ENCODE measurements at regions not wholly inside any gene's neighbourhood (a gene's known extent, or its start where the extent isn't known, plus 50 kb on each side); places are given as distances from the start of the nearest gene placed in this dataset.
A peak's percentile ranks its signal among the peaks of the same experiment; 100 is the strongest.

- RAD21 ChIA-PET (ENCODE audit: low non-redundant PET in 1 of 2, low total read pairs in 2 of 2, uncharacterized antibody in 2 of 2, unreplicated experiment in 2 of 2) = no interaction called here
- no peaks in the 10 kb centered on the region for H3K9me2 ChIP-seq (ENCODE audit: insufficient read depth)
- no peak for DNase-seq (ENCODE audit: low read depth, low spot score)
Observed at GRCh38 chr15:100769975-100770340, 109.7 kb upstream of the ALDH1A3 start.

More at GRCh38 chr15:100769975-100770340, 109.7 kb upstream of the ALDH1A3 start:
- intact Hi-C loops (cut with micrococcal nuclease) = no loop called here
- POLR2A ChIA-PET = interaction anchor here (2.0 kb wide), 1 partner anchor 10 kb away, joined by 6 read pairs; no protein-coding TSS in a partner anchor
- no TSS peak for BruUV-seq (replicated peaks)
- Histone ChIP-seq H3K36me3 (ENCODE audit: control insufficient read depth in 1 of 2, insufficient read depth in 2 of 2, low read length in 2 of 2) (no peaks in the 10 kb centered on the region), H3K4me3 (replicated peaks in 1 of 2; ENCODE audit: low read depth in 1 of 2, low read length in 2 of 2) (no peak overlapping the region), H3K27ac (ENCODE audit: low read depth, low read length) (no peak overlapping the region), H3K9me3 (ENCODE audit: control insufficient read depth in 1 of 2, insufficient read depth in 1 of 2, low read depth in 1 of 2, low read length in 2 of 2) (no peaks in the 10 kb centered on the region), H3K9ac (ENCODE audit: low read length) (no peak overlapping the region), H3K4me2 (ENCODE audit: low read length) (no peak overlapping the region), H3K27me3 (ENCODE audit: insufficient read depth, low read length) (no peaks in the 10 kb centered on the region), H3K4me1 (ENCODE audit: control insufficient read depth in 1 of 2, insufficient read depth in 2 of 2, low read length in 2 of 2) (peaks cover 2 to 20% of the 10 kb centered on the region in 2 experiments; a peak in 3 of 4 replicates), H4K20me1 (ENCODE audit: insufficient read depth) (no peaks in the 10 kb centered on the region), H3K79me2 (ENCODE audit: insufficient read depth, low read length) (no peaks in the 10 kb centered on the region), H2AFZ (ENCODE audit: low read depth, low read length, poor library complexity, severe bottlenecking) (no peak overlapping the region)
- peak; percentile 56; the same call in 1 of the 2 replicates for ATAC-seq
- no peak for TF ChIP-seq CEBPB (IDR thresholded peaks at IDR 0.05; ENCODE audit: low read depth)
- TF ChIP-seq, protein P1, sequence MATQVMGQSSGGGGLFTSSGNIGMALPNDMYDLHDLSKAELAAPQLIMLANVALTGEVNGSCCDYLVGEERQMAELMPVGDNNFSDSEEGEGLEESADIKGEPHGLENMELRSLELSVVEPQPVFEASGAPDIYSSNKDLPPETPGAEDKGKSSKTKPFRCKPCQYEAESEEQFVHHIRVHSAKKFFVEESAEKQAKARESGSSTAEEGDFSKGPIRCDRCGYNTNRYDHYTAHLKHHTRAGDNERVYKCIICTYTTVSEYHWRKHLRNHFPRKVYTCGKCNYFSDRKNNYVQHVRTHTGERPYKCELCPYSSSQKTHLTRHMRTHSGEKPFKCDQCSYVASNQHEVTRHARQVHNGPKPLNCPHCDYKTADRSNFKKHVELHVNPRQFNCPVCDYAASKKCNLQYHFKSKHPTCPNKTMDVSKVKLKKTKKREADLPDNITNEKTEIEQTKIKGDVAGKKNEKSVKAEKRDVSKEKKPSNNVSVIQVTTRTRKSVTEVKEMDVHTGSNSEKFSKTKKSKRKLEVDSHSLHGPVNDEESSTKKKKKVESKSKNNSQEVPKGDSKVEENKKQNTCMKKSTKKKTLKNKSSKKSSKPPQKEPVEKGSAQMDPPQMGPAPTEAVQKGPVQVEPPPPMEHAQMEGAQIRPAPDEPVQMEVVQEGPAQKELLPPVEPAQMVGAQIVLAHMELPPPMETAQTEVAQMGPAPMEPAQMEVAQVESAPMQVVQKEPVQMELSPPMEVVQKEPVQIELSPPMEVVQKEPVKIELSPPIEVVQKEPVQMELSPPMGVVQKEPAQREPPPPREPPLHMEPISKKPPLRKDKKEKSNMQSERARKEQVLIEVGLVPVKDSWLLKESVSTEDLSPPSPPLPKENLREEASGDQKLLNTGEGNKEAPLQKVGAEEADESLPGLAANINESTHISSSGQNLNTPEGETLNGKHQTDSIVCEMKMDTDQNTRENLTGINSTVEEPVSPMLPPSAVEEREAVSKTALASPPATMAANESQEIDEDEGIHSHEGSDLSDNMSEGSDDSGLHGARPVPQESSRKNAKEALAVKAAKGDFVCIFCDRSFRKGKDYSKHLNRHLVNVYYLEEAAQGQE (IDR thresholded peaks at IDR 0.05; ENCODE audit: low read depth) = no peak
- TF ChIP-seq TCF7L2 (IDR thresholded peaks at IDR 0.05; ENCODE audit: borderline replicate concordance, extremely low read depth, insufficient read depth, insufficient read length) = no peak
- TF ChIP-seq FOSL1 (IDR thresholded peaks at IDR 0.05; ENCODE audit: low read depth) = no peak
- TF ChIP-seq SRF (IDR thresholded peaks at IDR 0.05; ENCODE audit: low read depth) = no peak
- no peak for TF ChIP-seq EGR1 (IDR thresholded peaks at IDR 0.05; ENCODE audit: low read depth)
- no peak for TF ChIP-seq CBX3 (IDR thresholded peaks at IDR 0.05; ENCODE audit: low read depth)
- no peak for TF ChIP-seq POLR2AphosphoS5 (IDR thresholded peaks at IDR 0.05; ENCODE audit: low read depth, low read length)
- TF ChIP-seq SIN3A (IDR thresholded peaks at IDR 0.05; ENCODE audit: low read depth) = no peak
- TF ChIP-seq CTCF (IDR thresholded peaks at IDR 0.05 in 2 of 3, conservative IDR thresholded peaks at IDR 0.05 in 1 of 3; ENCODE audit: borderline replicate concordance in 1 of 3, insufficient read depth in 1 of 3, low read depth in 2 of 3, low read length in 2 of 3) = no peak
- TF ChIP-seq ZBTB33 (IDR thresholded peaks at IDR 0.05; ENCODE audit: extremely low read depth, insufficient replicate concordance, low read length) = no peak
- TF ChIP-seq JUND (IDR thresholded peaks at IDR 0.05) = no peak
- TF ChIP-seq ATF3 (IDR thresholded peaks at IDR 0.05) = no peak
- TF ChIP-seq YY1 (IDR thresholded peaks at IDR 0.05; ENCODE audit: extremely low read depth, insufficient replicate concordance, low read depth, low read length) = no peak
- no peak for TF ChIP-seq EZH2phosphoT487 (IDR thresholded peaks at IDR 0.05; ENCODE audit: borderline replicate concordance)
- no peak for TF ChIP-seq ZFX (IDR thresholded peaks at IDR 0.05)
- no peak for TF ChIP-seq RAD21 (IDR thresholded peaks at IDR 0.05; ENCODE audit: low read depth)
- TF ChIP-seq POLR2A (IDR thresholded peaks at IDR 0.05; ENCODE audit: borderline replicate concordance, extremely low read depth, insufficient read depth, insufficient read length) = no peak
- TF ChIP-seq EZH2 (IDR thresholded peaks at IDR 0.05) = no peak
- no peak for TF ChIP-seq SP1 (IDR thresholded peaks at IDR 0.05; ENCODE audit: low read depth)
- CTCF ChIA-PET = no interaction called here
